Thyroid gland (tissue), 4 donors: ENCODE measurements at regions not wholly inside any gene's neighbourhood (a gene's known extent, or its start where the extent isn't known, plus 50 kb on each side); places are given as distances from the start of the nearest gene placed in this dataset.

Source experiments
- POLR2A ChIP-seq, 2 donors: fragments of 450-650 bp; IDR thresholded peaks; one replicate each; pipeline ENCODE4 v1.6.1; 2017; ENCODE audit warnings: antibody characterized with exemption in 2 of 2, mild to moderate bottlenecking in 2 of 2, moderate library complexity in 1 of 2
- TF ChIP-seq, protein P1 (sequence below), 6 experiments: fragments of 200-600 bp in 3 of 6; fragments of 450-650 bp in 3 of 6; sonication (generic) in 3 of 6; IDR thresholded peaks; one replicate each; pipeline ENCODE4 v1.5.1; 2016 to 2019; ENCODE audit warnings: antibody characterized with exemption in 6 of 6, mild to moderate bottlenecking in 2 of 6, inconsistent platforms in 1 of 6, moderate library complexity in 1 of 6

DNA sequence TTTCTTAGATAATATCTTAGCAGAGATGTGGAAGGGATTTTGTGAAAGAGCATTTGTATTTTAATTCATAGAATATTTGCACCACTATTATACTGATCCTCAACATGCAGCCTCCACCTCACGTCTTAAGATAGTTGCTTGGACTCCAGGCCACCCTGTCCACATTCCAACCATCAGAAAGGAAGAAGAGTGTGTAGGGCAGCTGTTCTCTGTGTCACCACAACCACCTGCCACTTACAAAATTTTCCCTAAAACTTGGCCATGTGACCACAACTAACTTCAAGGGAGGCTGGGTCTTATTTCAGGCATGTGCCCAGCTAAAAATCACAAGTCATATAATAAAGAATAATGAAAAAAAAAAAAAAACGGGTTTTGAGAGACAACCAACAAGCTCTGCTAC is 528.1 kb downstream of the RAB28 start:
- TF ChIP-seq POLR2A (IDR thresholded peaks at IDR 0.05) = no peak
- TF ChIP-seq, protein P1, sequence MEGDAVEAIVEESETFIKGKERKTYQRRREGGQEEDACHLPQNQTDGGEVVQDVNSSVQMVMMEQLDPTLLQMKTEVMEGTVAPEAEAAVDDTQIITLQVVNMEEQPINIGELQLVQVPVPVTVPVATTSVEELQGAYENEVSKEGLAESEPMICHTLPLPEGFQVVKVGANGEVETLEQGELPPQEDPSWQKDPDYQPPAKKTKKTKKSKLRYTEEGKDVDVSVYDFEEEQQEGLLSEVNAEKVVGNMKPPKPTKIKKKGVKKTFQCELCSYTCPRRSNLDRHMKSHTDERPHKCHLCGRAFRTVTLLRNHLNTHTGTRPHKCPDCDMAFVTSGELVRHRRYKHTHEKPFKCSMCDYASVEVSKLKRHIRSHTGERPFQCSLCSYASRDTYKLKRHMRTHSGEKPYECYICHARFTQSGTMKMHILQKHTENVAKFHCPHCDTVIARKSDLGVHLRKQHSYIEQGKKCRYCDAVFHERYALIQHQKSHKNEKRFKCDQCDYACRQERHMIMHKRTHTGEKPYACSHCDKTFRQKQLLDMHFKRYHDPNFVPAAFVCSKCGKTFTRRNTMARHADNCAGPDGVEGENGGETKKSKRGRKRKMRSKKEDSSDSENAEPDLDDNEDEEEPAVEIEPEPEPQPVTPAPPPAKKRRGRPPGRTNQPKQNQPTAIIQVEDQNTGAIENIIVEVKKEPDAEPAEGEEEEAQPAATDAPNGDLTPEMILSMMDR (IDR thresholded peaks at IDR 0.05) = no peak
